GM12873 (cell line): ENCODE measurements at regions not wholly inside any gene's neighbourhood (a gene's known extent, or its start where the extent isn't known, plus 50 kb on each side); places are given as distances from the start of the nearest gene placed in this dataset.

Experiments
- CTCF ChIP-seq: IDR thresholded peaks from 2 replicates; pipeline ENCODE4 v1.5.1; 2012; ENCODE audit warnings: low read depth, mild to moderate bottlenecking, moderate library complexity, low read length, control low read depth; ENCODE audit not compliant: insufficient read depth; ENCODE audit errors: missing control alignments

- no peak for TF ChIP-seq CTCF
Measured at GRCh38 chr2:142827170-142827569, 50.3 kb upstream of the KYNU start.

GRCh38 chr2:142825861-142826260, 51.6 kb upstream of the KYNU start:
- TF ChIP-seq CTCF = no peak

- no peak for TF ChIP-seq CTCF
Measured at GRCh38 chr2:142824756-142825155, 52.7 kb upstream of the KYNU start.

- TF ChIP-seq CTCF = no peak
Measured at GRCh38 chr2:142822190-142822589, 55.3 kb upstream of the KYNU start.

GRCh38 chr2:142819411-142819810, 58.1 kb upstream of the KYNU start:
- TF ChIP-seq CTCF = no peak

GRCh38 chr2:142815375-142815774, 62.1 kb upstream of the KYNU start:
- no peak for TF ChIP-seq CTCF

- TF ChIP-seq CTCF = no peak
Measured at GRCh38 chr2:142813830-142814829, 63.3 kb upstream of the KYNU start.
